ENCODE measurements at regions not wholly inside any gene's neighbourhood (a gene's known extent, or its start where the extent isn't known, plus 50 kb on each side); places are given as distances from the start of the nearest gene placed in this dataset.

GRCh38 chr7:136278057-136278456 is 300.9 kb upstream of the MTPN start:
- TF ChIP-seq, protein P1, sequence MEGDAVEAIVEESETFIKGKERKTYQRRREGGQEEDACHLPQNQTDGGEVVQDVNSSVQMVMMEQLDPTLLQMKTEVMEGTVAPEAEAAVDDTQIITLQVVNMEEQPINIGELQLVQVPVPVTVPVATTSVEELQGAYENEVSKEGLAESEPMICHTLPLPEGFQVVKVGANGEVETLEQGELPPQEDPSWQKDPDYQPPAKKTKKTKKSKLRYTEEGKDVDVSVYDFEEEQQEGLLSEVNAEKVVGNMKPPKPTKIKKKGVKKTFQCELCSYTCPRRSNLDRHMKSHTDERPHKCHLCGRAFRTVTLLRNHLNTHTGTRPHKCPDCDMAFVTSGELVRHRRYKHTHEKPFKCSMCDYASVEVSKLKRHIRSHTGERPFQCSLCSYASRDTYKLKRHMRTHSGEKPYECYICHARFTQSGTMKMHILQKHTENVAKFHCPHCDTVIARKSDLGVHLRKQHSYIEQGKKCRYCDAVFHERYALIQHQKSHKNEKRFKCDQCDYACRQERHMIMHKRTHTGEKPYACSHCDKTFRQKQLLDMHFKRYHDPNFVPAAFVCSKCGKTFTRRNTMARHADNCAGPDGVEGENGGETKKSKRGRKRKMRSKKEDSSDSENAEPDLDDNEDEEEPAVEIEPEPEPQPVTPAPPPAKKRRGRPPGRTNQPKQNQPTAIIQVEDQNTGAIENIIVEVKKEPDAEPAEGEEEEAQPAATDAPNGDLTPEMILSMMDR (conservative IDR thresholded peaks at IDR 0.05; ENCODE audit: low read depth, low read length): no peak
- TF ChIP-seq EZH2 (IDR thresholded peaks at IDR 0.05; ENCODE audit: borderline replicate concordance, low read depth, low read length, poor library complexity, severe bottlenecking): no peak

Measured in A673 (cell line).